ENCODE measurements at regions not wholly inside any gene's neighbourhood (a gene's known extent, or its start where the extent isn't known, plus 50 kb on each side); places are given as distances from the start of the nearest gene placed in this dataset.
A peak's percentile ranks its signal among the peaks of the same experiment; 100 is the strongest.
"Not testable (repeated sequence)": the region's sequence is repeated elsewhere in the genome, so short reads cannot be mapped to it uniquely, and the experiment has no call there.

GRCh38 chr2:236982693-236983455 lies 102.8 kb upstream of the COPS8 start:
- DNase-seq, result no peak

GRCh38 chr2:236984046-236984445 lies 101.6 kb upstream of the COPS8 start:
- DNase-seq, result no peak

GRCh38 chr2:236985761-236986339 lies 99.8 kb upstream of the COPS8 start:
- DNase-seq, result no peak

GRCh38 chr2:236986524-236987330 lies 99.0 kb upstream of the COPS8 start:
- no peak for DNase-seq

GRCh38 chr2:236988216-236988615 lies 97.5 kb upstream of the COPS8 start:
- DNase-seq, result no peak

- no peak for DNase-seq
Observed at GRCh38 chr2:236988690-236989624, 96.7 kb upstream of the COPS8 start.

GRCh38 chr2:236990552-236990951 lies 95.1 kb upstream of the COPS8 start:
- no peak for DNase-seq

GRCh38 chr2:236991874-236992273 lies 93.8 kb upstream of the COPS8 start:
- no peak for DNase-seq

- DNase-seq, result no peak
Observed at GRCh38 chr2:236993286-236993685, 92.4 kb upstream of the COPS8 start.

GRCh38 chr2:236994361-236994760 lies 91.3 kb upstream of the COPS8 start:
- peak in 2 of 56 donors; percentile 4 to 21 for DNase-seq

GRCh38 chr2:236997069-236997715 lies 88.5 kb upstream of the COPS8 start:
- no peak for DNase-seq

GRCh38 chr2:236998236-236998635 lies 87.5 kb upstream of the COPS8 start:
- DNase-seq, result no peak

- no peak for DNase-seq
Observed at GRCh38 chr2:236998758-236999157, 86.9 kb upstream of the COPS8 start.

- no peak for DNase-seq
Observed at GRCh38 chr2:237000481-237000880, 85.2 kb upstream of the COPS8 start.

- not testable (repeated sequence) for DNase-seq
Observed at GRCh38 chr2:237005341-237005740, 80.3 kb upstream of the COPS8 start.

- no peak for DNase-seq
Observed at GRCh38 chr2:237011206-237011795, 74.4 kb upstream of the COPS8 start.

GRCh38 chr2:237012004-237012403 lies 73.7 kb upstream of the COPS8 start:
- no peak for DNase-seq

- no peak for DNase-seq
Observed at GRCh38 chr2:237012577-237013267, 73.0 kb upstream of the COPS8 start.

- DNase-seq, result no peak
Observed at GRCh38 chr2:237016121-237016915, 69.4 kb upstream of the COPS8 start.

All from amygdala (tissue), 56 donors.